ENCODE measurements at regions not wholly inside any gene's neighbourhood (a gene's known extent, or its start where the extent isn't known, plus 50 kb on each side); places are given as distances from the start of the nearest gene placed in this dataset.

DNA sequence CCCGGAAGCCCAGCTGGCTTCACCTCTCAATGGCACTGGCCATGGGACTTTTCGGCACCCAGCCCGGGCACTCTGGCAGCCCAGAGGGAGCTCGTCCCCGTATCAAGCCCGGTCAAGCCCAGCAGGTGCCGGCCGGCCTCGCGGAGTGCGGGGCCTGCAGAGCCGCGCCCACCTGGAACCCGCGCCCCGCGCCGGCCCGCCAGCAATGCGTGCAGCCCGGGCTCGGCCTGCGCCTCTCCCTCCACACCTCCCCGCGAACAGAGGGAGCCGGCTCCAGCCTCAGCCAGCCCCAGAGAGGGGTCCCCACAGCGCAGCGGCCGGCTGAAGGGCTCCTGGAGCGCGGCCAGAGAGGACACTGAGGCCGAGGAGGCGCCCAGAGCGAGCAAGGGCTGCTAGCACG, 133.6 kb upstream of the FRG1 start:
- TF ChIP-seq, protein P1, sequence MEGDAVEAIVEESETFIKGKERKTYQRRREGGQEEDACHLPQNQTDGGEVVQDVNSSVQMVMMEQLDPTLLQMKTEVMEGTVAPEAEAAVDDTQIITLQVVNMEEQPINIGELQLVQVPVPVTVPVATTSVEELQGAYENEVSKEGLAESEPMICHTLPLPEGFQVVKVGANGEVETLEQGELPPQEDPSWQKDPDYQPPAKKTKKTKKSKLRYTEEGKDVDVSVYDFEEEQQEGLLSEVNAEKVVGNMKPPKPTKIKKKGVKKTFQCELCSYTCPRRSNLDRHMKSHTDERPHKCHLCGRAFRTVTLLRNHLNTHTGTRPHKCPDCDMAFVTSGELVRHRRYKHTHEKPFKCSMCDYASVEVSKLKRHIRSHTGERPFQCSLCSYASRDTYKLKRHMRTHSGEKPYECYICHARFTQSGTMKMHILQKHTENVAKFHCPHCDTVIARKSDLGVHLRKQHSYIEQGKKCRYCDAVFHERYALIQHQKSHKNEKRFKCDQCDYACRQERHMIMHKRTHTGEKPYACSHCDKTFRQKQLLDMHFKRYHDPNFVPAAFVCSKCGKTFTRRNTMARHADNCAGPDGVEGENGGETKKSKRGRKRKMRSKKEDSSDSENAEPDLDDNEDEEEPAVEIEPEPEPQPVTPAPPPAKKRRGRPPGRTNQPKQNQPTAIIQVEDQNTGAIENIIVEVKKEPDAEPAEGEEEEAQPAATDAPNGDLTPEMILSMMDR (IDR thresholded peaks at IDR 0.05), result no peak
- TF ChIP-seq POLR2A (IDR thresholded peaks at IDR 0.05; ENCODE audit: low read depth) (no peak), POLR2AphosphoS5 (IDR thresholded peaks at IDR 0.05) (no peak)
